ENCODE measurements at regions not wholly inside any gene's neighbourhood (a gene's known extent, or its start where the extent isn't known, plus 50 kb on each side); places are given as distances from the start of the nearest gene placed in this dataset.
"Not testable (repeated sequence)": the region's sequence is repeated elsewhere in the genome, so short reads cannot be mapped to it uniquely, and the experiment has no call there.

GRCh38 chr7:55307123-55307916 is 57.8 kb upstream of the LANCL2 start:
- no peak for DNase-seq
- peaks cover 45% of the 10 kb centered on the region for H3K4me1 Mint-ChIP-seq
- H3K27ac Mint-ChIP-seq, result no peak overlapping the region
- H3K36me3 Mint-ChIP-seq (ENCODE audit: low read depth), result peaks cover 18% of the 10 kb centered on the region
- H3K27me3 Mint-ChIP-seq, result peaks cover 58% of the 10 kb centered on the region
- CTCF ChIA-PET, result interaction anchor here (0.5 to 2.3 kb wide), 5 partner anchors 52 to 108 kb away, joined by 3 to 14 read pairs (median 5); no protein-coding TSS in a partner anchor
- peaks cover 7% of the 10 kb centered on the region for H3K9me3 Mint-ChIP-seq
- H3K4me3 Mint-ChIP-seq, result no peak overlapping the region
- POLR2A ChIA-PET, result interaction anchor here (3.5 kb wide), 1 partner anchor 226 kb away, joined by 57 read pairs; no protein-coding TSS in a partner anchor

GRCh38 chr7:55308186-55308929 is 56.8 kb upstream of the LANCL2 start:
- H3K4me1 Mint-ChIP-seq, result peaks cover 50% of the 10 kb centered on the region
- no peak for DNase-seq
- peaks cover 60% of the 10 kb centered on the region for H3K27me3 Mint-ChIP-seq
- H3K9me3 Mint-ChIP-seq, result peaks cover 7% of the 10 kb centered on the region
- peak overlapping the region; percentile 66 for H3K27ac Mint-ChIP-seq
- H3K36me3 Mint-ChIP-seq (ENCODE audit: low read depth), result peaks cover 18% of the 10 kb centered on the region
- ChIA-PET CTCF (interaction anchor here (0.7 to 2.5 kb wide), 14 partner anchors 20 to 570 kb away, joined by 3 to 15 read pairs (median 5); partner anchors contain the start of gene LANCL2), POLR2A (interaction anchor here (0.8 to 3.5 kb wide), 12 partner anchors 41 to 656 kb away, joined by 3 to 57 read pairs (median 5); partner anchors contain the start of genes LANCL2, SEC61G and VOPP1)
- no peak overlapping the region for H3K4me3 Mint-ChIP-seq

- DNase-seq, result peak; percentile 88
- peaks cover 57% of the 10 kb centered on the region for H3K27me3 Mint-ChIP-seq
- peaks cover 7% of the 10 kb centered on the region for H3K9me3 Mint-ChIP-seq
- H3K27ac Mint-ChIP-seq, result peak overlapping the region; percentile 66
- H3K36me3 Mint-ChIP-seq (ENCODE audit: low read depth), result peaks cover 18% of the 10 kb centered on the region
- CTCF ChIA-PET, result interaction anchor here (0.7 to 2.5 kb wide), 14 partner anchors 21 to 571 kb away, joined by 3 to 15 read pairs (median 5); partner anchors contain the start of gene LANCL2
- POLR2A ChIA-PET, result interaction anchor here (0.8 to 3.5 kb wide), 13 partner anchors 40 to 656 kb away, joined by 3 to 57 read pairs (median 5); partner anchors contain the start of genes LANCL2, SEC61G and VOPP1
- peak overlapping the region; percentile 19 for H3K4me3 Mint-ChIP-seq
- H3K4me1 Mint-ChIP-seq, result peaks cover 49% of the 10 kb centered on the region
These were observed 55.8 kb upstream of the LANCL2 start for GRCh38 chr7:55309040-55309991.

- CTCF ChIA-PET, result interaction anchor here (1.7 to 2.5 kb wide), 4 partner anchors 28 to 224 kb away, joined by 5 to 15 read pairs (median 8); partner anchors contain the start of gene LANCL2
- peaks cover 49% of the 10 kb centered on the region for H3K4me1 Mint-ChIP-seq
- peaks cover 18% of the 10 kb centered on the region for H3K36me3 Mint-ChIP-seq (ENCODE audit: low read depth)
- H3K9me3 Mint-ChIP-seq, result peaks cover 7% of the 10 kb centered on the region
- no peak for DNase-seq
- no peak overlapping the region for H3K4me3 Mint-ChIP-seq
- H3K27me3 Mint-ChIP-seq, result peaks cover 53% of the 10 kb centered on the region
- POLR2A ChIA-PET, result interaction anchor here (0.8 to 3.5 kb wide), 6 partner anchors 56 to 551 kb away, joined by 3 to 57 read pairs (median 12); partner anchors contain the start of genes LANCL2, SEC61G and VOPP1
- no peak overlapping the region for H3K27ac Mint-ChIP-seq
These were observed 54.7 kb upstream of the LANCL2 start for GRCh38 chr7:55310287-55311025.

- CTCF ChIA-PET, H3K9me3 Mint-ChIP-seq: not testable (repeated sequence)
- H3K4me1 Mint-ChIP-seq, result peaks cover 46% of the 10 kb centered on the region
These were observed 53.2 kb upstream of the LANCL2 start for GRCh38 chr7:55311892-55312291.

GRCh38 chr7:55313671-55314070 is 51.5 kb upstream of the LANCL2 start:
- peaks cover 57% of the 10 kb centered on the region for H3K27me3 Mint-ChIP-seq

More at GRCh38 chr7:55311892-55312291, 53.2 kb upstream of the LANCL2 start:
- Mint-ChIP-seq H3K27me3 (peaks cover 48% of the 10 kb centered on the region), H3K36me3 (ENCODE audit: low read depth) (peaks cover 18% of the 10 kb centered on the region)
- DNase-seq, POLR2A ChIA-PET, H3K27ac Mint-ChIP-seq, H3K4me3 Mint-ChIP-seq: not testable (repeated sequence)

GRCh38 chr7:55314967-55315366 is 50.2 kb upstream of the LANCL2 start:
- H3K4me3 Mint-ChIP-seq, result no peak overlapping the region
- H3K36me3 Mint-ChIP-seq (ENCODE audit: low read depth), result peaks cover 9% of the 10 kb centered on the region
- H3K4me1 Mint-ChIP-seq, result peaks cover 18% of the 10 kb centered on the region
- H3K9me3 Mint-ChIP-seq, result peaks cover 7% of the 10 kb centered on the region
- H3K27ac Mint-ChIP-seq, result no peak overlapping the region
- CTCF ChIA-PET, result no interaction called here
- no peak for DNase-seq
- H3K27me3 Mint-ChIP-seq, result peaks cover 64% of the 10 kb centered on the region
- POLR2A ChIA-PET, result no interaction called here

More at GRCh38 chr7:55313671-55314070, 51.5 kb upstream of the LANCL2 start:
- CTCF ChIA-PET, H3K9me3 Mint-ChIP-seq, H3K4me3 Mint-ChIP-seq, DNase-seq, H3K27ac Mint-ChIP-seq, POLR2A ChIA-PET: not testable (repeated sequence)
- Mint-ChIP-seq H3K36me3 (ENCODE audit: low read depth) (peaks cover 14% of the 10 kb centered on the region), H3K4me1 (peaks cover 30% of the 10 kb centered on the region)
